Erythroblast (primary cell): ENCODE measurements at regions not wholly inside any gene's neighbourhood (a gene's known extent, or its start where the extent isn't known, plus 50 kb on each side); places are given as distances from the start of the nearest gene placed in this dataset.

ENCODE experiments used
- DNase-seq, 2 experiments: peaks; one replicate each; lab custom pipeline; 2025; lab: John Stamatoyannopoulos, UW
- GATA1 ChIP-seq: IDR thresholded peaks from 2 replicates; pipeline ENCODE4 v1.6.1; 2011; ENCODE audit warnings: low read depth, mild to moderate bottlenecking, control low read depth, low read length, moderate library complexity
- POLR2A ChIP-seq: IDR thresholded peaks from 2 replicates; pipeline ENCODE4 v1.6.1; 2011; ENCODE audit warnings: mild to moderate bottlenecking, low read length

- no peak for TF ChIP-seq POLR2A
- TF ChIP-seq GATA1: no peak
- peak; percentile 81 to 92 for DNase-seq
Observed at GRCh38 chr11:27201454-27202302, 161.1 kb downstream of the BBOX1 start.

GRCh38 chr11:27200779-27201453 is 160.3 kb downstream of the BBOX1 start:
- DNase-seq: no peak
- TF ChIP-seq GATA1 (no peak), POLR2A (no peak)

GRCh38 chr11:27196203-27196897 is 155.7 kb downstream of the BBOX1 start:
- TF ChIP-seq GATA1: no peak
- TF ChIP-seq POLR2A: no peak
- peak in 1 of 2 experiments; percentile 38 for DNase-seq

DNA sequence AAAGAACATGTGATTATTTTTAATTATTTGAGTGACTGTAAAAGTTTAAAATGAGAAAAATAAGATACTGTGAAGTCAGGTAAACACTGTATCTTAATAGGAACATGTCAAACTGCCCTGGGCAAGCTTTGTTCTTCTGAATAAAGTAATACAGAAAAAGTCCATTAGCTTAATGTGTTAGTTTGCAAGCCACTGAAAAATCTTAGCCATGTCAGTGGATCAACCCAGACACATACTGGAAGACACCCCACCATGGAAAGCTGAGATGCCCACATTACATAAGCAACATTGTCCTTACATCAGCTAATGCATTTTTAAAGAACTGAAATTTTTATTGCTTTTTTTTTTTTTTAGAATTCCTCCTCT is 155.2 kb downstream of the BBOX1 start:
- TF ChIP-seq GATA1 (no peak), POLR2A (no peak)
- peak in 1 of 2 experiments; percentile 10 for DNase-seq

GRCh38 chr11:27194976-27195375 is 154.4 kb downstream of the BBOX1 start:
- no peak for DNase-seq
- TF ChIP-seq POLR2A (no peak), GATA1 (no peak)

DNA sequence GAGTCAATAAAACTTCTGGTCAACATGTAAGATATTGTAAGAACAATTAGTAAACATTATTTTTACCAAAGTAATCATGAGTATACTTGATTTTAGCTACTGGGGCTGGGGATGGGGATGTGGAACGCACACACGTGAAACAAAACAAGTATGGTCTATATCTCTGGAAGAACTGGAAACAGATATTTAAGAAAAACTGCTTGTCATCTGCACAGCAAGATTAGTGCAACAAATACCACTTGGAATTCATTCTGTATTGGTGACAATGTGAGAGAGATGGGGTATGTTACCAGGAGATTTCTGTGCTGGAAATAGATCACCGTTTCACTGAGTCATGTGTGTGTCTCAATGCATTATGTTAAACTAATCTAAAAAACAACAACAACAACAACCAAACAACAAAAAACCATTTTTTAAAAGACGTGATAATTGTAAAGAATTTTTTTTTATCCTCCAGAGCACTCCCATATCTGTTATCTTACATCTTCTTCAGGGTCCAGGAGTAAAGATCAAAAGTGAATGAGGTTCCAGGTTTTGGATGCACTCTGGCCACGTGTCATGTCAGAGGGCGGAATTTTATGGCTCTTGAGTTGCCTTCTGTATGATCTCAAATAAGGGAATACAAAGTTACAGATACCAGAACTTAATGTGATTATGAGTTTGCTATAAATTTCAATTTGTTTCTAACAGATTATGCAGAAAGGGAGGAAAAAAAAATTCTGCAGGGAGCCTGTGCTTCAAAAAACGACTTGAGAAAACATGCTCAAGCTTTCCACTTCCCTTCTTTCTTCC is 153.0 kb downstream of the BBOX1 start:
- TF ChIP-seq GATA1 (no peak), POLR2A (no peak)

DNA sequence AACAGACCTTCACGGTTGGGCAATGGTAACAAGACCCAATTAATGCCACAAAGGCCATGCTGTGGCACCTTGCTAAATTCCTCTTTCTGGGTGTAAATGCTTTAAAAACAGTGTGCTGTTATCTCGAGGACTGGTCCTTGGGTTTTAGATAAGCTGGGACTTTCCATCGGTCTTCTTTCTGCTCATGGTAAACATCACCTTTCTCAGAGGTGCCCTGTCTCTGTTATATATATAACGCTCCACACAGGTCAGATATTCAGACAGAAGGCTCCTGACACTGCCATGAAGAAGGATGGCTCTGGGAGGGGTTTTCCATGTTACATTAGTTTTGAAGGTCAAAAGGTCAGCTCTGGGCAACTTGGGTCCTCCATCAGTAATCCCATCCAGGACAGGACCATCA is 151.6 kb downstream of the BBOX1 start:
- DNase-seq: peak in 1 of 2 experiments; percentile 23

More for the DNA sequence above, 153.0 kb downstream of the BBOX1 start:
- DNase-seq: peak; percentile 35 to 71

DNA sequence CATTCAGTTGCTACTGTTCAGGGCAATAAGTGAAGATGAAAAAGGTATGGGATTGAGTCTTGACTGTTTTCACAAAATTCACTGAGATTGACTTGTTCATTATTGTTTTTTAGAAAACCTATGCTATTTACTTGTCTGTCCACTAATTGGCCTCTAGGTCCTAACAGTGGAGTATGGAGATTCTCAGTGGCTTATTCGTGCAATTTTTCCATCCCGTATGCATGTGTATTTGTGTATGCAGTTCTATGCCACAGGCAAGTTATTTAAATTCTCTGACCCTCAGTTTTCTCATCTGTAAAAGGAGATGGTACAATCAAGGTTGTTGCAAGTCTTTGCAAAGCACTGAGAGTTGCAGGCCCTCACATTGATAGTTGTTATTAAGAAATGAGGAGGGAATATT is 151.0 kb downstream of the BBOX1 start:
- no peak for DNase-seq
- TF ChIP-seq POLR2A (no peak), GATA1 (no peak)

More for the DNA sequence above, 151.6 kb downstream of the BBOX1 start:
- TF ChIP-seq GATA1 (no peak), POLR2A (no peak)

DNA sequence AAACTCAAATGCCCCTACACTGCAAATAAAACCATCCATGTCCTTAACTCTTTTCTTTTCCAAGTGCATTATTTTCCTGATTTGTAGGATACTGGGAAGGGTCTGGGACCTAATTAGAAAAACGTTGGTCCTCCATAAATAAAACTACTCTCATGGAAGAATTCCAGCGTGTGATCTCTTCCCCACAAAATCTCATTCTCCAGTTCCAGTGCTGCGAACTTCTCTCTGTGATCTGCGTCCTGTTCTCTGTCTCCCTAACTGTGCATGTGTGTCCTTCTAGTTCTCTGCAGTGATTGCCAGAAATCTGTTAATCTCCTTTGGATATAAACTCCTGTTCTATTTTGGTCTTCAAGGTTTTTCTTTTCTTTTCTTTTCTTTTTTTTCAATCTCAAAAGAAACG is 148.1 kb downstream of the BBOX1 start:
- no peak for DNase-seq
- TF ChIP-seq GATA1: no peak
- no peak for TF ChIP-seq POLR2A

DNA sequence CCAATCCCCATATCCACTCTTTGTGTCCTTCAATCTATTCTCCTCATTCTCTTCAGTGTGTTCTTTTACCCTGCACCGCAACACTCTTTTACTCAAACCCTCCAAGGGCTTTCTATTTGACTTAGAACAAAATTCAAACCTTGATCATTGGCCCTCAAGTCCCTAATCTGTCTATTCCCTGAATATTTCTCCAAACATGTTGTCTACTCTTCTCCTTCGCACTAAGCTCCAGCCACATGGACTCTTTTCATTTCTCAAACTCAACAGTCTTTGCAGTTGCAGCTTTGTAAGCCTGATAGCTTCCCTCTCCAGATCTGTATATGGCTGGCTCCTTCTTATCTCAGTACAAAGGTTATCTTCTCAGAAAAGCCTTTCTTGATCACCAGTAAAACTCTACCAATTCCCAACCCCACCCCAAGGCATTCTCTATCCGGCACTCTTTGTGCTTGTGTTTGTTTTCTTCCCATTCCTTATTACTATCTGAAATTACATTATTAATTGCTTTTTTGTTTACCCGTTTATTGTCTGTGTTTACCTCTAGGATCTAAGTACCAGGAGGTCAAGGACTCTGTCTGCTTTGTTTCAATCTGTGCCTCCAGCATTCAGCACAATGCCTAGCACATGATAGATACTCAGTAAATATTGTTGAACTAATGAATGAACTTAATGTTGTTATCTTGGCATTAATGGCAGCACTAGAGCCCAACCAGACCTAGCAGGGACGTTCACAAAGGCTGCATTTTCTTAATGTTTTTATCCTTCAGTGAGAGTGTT is 147.4 kb downstream of the BBOX1 start:
- peak; percentile 28 to 74 for DNase-seq
- TF ChIP-seq GATA1 (no peak), POLR2A (no peak)

DNA sequence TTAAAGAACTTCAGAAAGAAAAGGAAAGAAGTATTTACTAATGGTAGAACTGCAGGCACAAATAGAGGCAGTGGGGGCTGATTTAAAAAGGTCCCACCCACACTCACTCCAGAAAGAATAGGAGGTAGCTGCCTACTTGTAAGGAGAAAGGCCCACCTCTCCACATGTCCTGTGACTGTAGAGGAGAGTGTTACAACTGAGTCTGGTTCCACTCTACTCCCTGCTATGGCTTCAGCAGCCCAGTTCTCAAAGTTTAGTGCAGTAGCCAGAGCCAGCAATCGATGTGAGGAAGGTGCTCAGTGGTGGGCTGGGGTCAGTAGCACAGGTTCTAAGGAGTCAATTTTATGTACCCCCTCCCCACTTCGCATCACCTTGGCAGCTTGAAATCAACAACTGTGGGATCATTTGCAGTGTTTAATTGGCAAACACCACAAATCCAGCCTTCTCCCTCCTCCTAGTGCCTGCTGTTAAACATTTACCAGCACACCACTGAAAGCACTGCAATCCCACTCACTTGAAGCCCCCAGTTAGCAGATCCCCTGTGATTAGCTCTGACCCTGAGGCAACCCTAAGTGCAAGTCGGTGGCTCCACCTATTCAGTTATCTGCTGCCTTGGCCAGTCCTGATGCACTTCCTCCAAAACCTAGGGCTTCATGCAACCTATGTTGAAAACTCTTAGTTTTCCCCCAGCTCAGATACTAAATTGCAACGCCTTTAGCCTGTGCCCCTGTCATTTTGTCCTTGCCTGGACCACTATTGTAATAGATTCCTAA is 146.6 kb downstream of the BBOX1 start:
- TF ChIP-seq POLR2A: no peak
- TF ChIP-seq GATA1: no peak
- peak; percentile 20 to 24 for DNase-seq

DNA sequence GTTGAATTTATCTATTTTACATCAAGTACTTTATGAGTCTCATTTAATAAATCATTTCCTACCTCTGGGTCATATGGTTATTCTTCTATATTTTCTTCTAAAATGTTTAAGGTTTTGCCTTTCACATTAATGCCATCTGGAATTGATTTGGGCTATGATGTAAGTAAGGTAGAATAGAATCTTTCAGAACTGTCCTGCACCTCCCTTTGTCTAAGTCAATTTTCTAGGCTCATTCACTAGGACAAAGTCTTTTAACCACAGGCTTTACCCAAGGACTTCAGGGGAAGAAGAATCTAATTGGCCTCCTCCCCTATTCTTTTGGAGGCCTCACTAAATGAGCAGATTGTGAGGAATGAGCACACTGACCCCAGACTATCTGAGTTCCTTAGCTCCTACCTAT is 146.0 kb downstream of the BBOX1 start:
- DNase-seq: no peak

More for the DNA sequence above, 146.0 kb downstream of the BBOX1 start:
- TF ChIP-seq GATA1: no peak
- TF ChIP-seq POLR2A: no peak
